OCI-LY1 (cell line): ENCODE measurements at regions not wholly inside any gene's neighbourhood (a gene's known extent, or its start where the extent isn't known, plus 50 kb on each side); places are given as distances from the start of the nearest gene placed in this dataset.

Source experiments
- CTCF ChIP-seq: fragments of 200-600 bp; sonication (generic), shearing (Covaris generic); IDR thresholded peaks from 2 replicates; pipeline ENCODE4 v1.5.1; 2017; ENCODE audit warnings: mild to moderate bottlenecking, antibody characterized with exemption, low read length, moderate library complexity, mixed read lengths
- EZH2 ChIP-seq: fragments of 200-600 bp; sonication (generic), shearing (Covaris generic); IDR thresholded peaks from 2 replicates; pipeline ENCODE4 v1.8.0; 2017; ENCODE audit warnings: borderline replicate concordance, mixed run types, mild to moderate bottlenecking, antibody characterized with exemption, low read length, moderate library complexity, mixed read lengths

GRCh38 chr11:93253111-93253510 lies 55.3 kb upstream of the SLC36A4 start:
- no peak for TF ChIP-seq CTCF
- TF ChIP-seq EZH2: no peak
